HFFc6 (cell line): ENCODE measurements at regions not wholly inside any gene's neighbourhood (a gene's known extent, or its start where the extent isn't known, plus 50 kb on each side); places are given as distances from the start of the nearest gene placed in this dataset.

Experiments
- DNase-seq: peaks from one replicate; pipeline ENCODE4 v3.0.0-alpha.2; 2018
- H3K27ac Mint-ChIP-seq: 2 replicates; pipeline ENCODE4 v1.8.0; 2020; ENCODE audit warnings: mild to moderate bottlenecking, mixed read lengths
- H3K27me3 Mint-ChIP-seq: 2 replicates; pipeline ENCODE4 v1.8.0; 2021; ENCODE audit warnings: mild to moderate bottlenecking, moderate library complexity, mixed read lengths; ENCODE audit not compliant: insufficient read depth
- H3K36me3 Mint-ChIP-seq: 2 replicates; pipeline ENCODE4 v1.8.0; 2021; ENCODE audit warnings: low read depth, mixed read lengths
- H3K4me1 Mint-ChIP-seq: 2 replicates; pipeline ENCODE4 v1.8.0; 2020; ENCODE audit warnings: low read depth, mixed read lengths
- H3K4me3 Mint-ChIP-seq: 2 replicates; pipeline ENCODE4 v1.8.0; 2020; ENCODE audit warnings: mild to moderate bottlenecking, moderate library complexity, mixed read lengths
- H3K9me3 Mint-ChIP-seq: 2 replicates; pipeline ENCODE4 v1.8.0; 2020; ENCODE audit warnings: mild to moderate bottlenecking, mixed read lengths
- TF ChIP-seq, protein P1 (sequence below): fragments of 200-600 bp; sonication (generic); IDR thresholded peaks from 2 replicates; pipeline ENCODE4 v1.5.0; 2021; ENCODE audit warnings: antibody characterized with exemption, mild to moderate bottlenecking

DNA sequence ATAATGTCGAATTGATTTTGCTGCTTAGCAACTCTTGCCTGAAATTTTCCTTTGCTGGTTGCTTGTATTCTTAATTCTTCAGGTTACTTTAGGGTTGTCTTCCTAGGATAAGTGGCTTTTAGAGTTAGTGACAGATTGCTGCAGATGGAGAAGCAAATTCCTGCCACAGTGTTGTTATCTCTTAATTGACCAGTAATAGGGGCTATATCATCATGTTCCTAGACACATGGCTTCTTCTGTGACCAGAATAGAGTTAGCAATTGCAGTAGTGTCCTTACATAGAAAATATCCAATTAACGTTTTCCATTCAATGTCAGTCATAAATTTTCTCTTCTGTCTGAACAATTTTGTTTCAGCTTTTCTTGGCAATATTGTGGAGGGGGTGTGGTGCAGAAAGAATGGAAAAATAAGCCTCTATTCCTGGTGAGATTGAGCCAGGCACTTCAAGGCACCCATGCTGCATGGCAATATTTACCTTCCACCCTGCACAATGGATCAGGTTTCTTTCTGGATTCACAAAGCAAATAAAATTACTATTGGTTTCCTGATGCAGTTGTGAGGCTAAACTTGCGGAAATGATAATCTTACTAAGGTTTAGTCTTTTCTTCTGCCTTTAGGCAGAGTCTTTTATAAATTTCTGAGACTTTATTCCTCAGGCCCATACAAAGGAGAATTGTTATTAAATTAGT lies 1481.5 kb downstream of the EFNA5 start:
- Mint-ChIP-seq H3K4me1 (no peaks in the 10 kb centered on the region), H3K4me3 (no peak overlapping the region), H3K27me3 (no peaks in the 10 kb centered on the region), H3K9me3 (peaks cover 29% of the 10 kb centered on the region), H3K36me3 (peaks cover 7% of the 10 kb centered on the region; the same call in 1 of the 2 replicates), H3K27ac (no peak overlapping the region)
- TF ChIP-seq, protein P1, sequence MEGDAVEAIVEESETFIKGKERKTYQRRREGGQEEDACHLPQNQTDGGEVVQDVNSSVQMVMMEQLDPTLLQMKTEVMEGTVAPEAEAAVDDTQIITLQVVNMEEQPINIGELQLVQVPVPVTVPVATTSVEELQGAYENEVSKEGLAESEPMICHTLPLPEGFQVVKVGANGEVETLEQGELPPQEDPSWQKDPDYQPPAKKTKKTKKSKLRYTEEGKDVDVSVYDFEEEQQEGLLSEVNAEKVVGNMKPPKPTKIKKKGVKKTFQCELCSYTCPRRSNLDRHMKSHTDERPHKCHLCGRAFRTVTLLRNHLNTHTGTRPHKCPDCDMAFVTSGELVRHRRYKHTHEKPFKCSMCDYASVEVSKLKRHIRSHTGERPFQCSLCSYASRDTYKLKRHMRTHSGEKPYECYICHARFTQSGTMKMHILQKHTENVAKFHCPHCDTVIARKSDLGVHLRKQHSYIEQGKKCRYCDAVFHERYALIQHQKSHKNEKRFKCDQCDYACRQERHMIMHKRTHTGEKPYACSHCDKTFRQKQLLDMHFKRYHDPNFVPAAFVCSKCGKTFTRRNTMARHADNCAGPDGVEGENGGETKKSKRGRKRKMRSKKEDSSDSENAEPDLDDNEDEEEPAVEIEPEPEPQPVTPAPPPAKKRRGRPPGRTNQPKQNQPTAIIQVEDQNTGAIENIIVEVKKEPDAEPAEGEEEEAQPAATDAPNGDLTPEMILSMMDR, result no peak
- no peak for DNase-seq

DNA sequence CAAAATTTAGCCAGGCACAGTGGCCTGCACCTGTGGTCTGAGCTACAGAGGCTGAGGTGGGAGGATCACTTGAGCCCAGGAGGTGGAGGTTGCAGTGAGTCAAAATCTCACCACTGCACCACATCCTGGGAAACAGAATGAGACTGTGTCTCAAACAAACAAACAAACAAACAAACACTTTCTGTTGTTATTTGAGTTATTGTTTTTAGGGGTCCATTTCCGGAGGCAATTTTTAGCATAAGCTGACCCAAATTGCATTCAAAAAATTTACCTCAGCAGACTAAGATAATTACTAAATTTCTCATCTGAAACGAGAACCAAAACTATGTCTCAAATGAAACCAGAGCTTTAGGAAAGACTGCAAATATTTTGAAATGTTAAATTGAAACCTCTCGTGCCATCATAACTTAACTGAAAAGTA lies 1485.1 kb downstream of the EFNA5 start:
- H3K9me3 Mint-ChIP-seq, result peaks cover 35% of the 10 kb centered on the region
- no peak for DNase-seq
- no peaks in the 10 kb centered on the region for H3K4me1 Mint-ChIP-seq
- TF ChIP-seq, protein P1, result no peak
- H3K36me3 Mint-ChIP-seq, result no peaks in the 10 kb centered on the region; the same call in 1 of the 2 replicates
- H3K4me3 Mint-ChIP-seq, result no peak overlapping the region
- H3K27me3 Mint-ChIP-seq, result no peaks in the 10 kb centered on the region
- no peak overlapping the region for H3K27ac Mint-ChIP-seq

DNA sequence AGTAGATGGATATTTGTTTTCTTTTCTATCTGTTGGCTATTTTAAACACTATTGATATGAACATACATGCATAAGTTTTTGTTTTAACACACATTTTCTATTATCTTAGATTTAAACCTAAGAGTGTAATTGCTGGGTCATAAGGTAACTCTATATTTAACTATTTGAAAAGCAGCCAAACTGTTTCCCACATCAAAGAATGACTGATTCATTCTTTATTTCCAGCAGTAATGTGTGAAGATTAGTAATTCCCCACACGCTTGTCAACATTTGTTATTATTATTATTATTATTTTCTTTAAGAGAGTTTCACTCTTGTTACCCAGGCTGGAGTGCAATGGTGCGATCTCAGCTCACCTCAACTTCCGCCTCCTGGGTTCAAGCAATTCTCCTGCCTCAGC lies 1495.8 kb downstream of the EFNA5 start:
- H3K4me3 Mint-ChIP-seq, result no peak overlapping the region
- no peaks in the 10 kb centered on the region for H3K4me1 Mint-ChIP-seq
- H3K36me3 Mint-ChIP-seq, result peaks cover 5% of the 10 kb centered on the region; the same call in 1 of the 2 replicates
- H3K27ac Mint-ChIP-seq, result no peak overlapping the region
- TF ChIP-seq, protein P1, result no peak
- peaks cover 25% of the 10 kb centered on the region for H3K9me3 Mint-ChIP-seq
- no peak for DNase-seq
- H3K27me3 Mint-ChIP-seq, result no peaks in the 10 kb centered on the region

DNA sequence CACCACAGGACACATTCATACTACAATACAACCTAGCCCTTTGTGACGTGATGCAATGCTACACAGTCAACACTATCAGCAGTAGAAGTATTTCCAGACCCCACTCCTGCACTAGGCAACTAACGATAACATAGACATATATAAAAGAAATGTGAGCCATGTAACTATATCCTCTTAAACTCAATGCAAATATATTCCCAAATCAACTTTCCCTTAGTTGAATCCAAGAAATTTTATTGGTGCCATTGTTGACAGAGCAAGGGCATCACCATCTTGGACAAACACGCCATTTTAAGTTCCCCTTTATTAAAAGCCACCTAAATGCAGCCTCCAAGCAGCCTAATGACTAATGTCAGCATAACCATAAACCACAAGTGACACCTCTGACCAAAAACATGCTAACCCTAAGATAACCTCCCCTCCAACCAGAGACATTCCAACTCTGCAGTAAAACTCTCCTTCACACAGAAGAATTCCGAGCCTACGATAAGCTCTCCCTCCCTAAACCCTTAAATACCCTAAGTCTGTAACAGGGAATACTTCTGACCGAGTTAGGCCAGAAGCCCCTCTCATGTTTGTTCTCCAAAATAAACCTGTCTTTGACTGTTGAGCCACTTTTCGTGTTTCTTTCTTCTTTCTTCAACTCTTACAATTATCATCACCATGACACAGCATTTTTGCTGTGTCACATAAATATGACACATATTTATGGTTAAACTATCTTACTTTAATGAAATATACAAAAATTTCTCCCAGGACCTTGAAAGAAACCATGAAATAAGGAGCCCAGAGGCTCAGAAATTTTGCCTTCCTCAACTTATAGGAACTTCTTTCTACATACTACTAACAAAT lies 1497.8 kb downstream of the EFNA5 start:
- Mint-ChIP-seq H3K27ac (no peak overlapping the region), H3K4me1 (no peaks in the 10 kb centered on the region), H3K4me3 (no peak overlapping the region), H3K27me3 (no peaks in the 10 kb centered on the region), H3K36me3 (peaks cover 5% of the 10 kb centered on the region; the same call in 1 of the 2 replicates), H3K9me3 (peaks cover 29% of the 10 kb centered on the region)
- TF ChIP-seq, protein P1, result no peak
- no peak for DNase-seq

DNA sequence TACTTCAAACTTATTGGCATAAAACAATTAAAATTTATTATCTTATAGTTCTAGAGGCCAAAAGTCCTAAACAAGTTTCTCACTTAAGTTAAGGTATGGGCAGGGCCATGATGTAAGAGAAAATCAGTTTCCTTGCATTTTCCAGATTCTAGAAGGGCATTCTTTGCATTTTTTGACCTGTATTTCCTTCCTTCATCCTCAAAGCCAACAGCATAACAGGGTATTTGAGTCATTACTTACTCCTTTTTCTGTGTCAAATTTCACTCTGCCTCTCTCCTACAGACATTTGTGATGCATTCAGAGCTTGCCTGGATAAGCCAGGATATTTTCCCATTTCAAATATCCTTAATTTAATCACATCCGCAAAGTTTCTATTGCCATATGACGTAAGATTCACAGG lies 1499.0 kb downstream of the EFNA5 start:
- TF ChIP-seq, protein P1, result no peak
- Mint-ChIP-seq H3K27me3 (no peaks in the 10 kb centered on the region), H3K4me3 (no peak overlapping the region), H3K4me1 (no peaks in the 10 kb centered on the region), H3K27ac (no peak overlapping the region), H3K9me3 (peaks cover 29% of the 10 kb centered on the region), H3K36me3 (no peaks in the 10 kb centered on the region)
- no peak for DNase-seq
